A549 (cell line): ENCODE measurements at regions not wholly inside any gene's neighbourhood (a gene's known extent, or its start where the extent isn't known, plus 50 kb on each side); places are given as distances from the start of the nearest gene placed in this dataset.

Experiments
- ATAC-seq, 2 experiments: fragments of 200-7000 bp in 1 of 2; fragments of >200 bp in 1 of 2; cut with Nextera tagmentation in 1 of 2; cut with Tn5 transposase in 1 of 2; 3 replicates each; pipeline versions ENCODE4 v1.8.0 to v1.9.1; 2018 to 2020; ENCODE audit warnings: mild to moderate bottlenecking in 1 of 2, moderate library complexity in 1 of 2
- CTCF ChIA-PET: fragments of 300-600 bp; sonication (Branson Sonifier 250); formaldehyde crosslinking; extraction: SDS; loops from one replicate; lab custom pipeline; 2021; ENCODE audit warnings: antibody characterized with exemption, inconsistent platforms; lab: Yijun Ruan, JAX
- POLR2A ChIA-PET: fragments of 350-600 bp; formaldehyde crosslinking; extraction: SDS; loops from one replicate; lab custom pipeline; 2021; ENCODE audit warnings: antibody characterized with exemption, inconsistent platforms; lab: Yijun Ruan, JAX
- DNase-seq, 2 experiments: peaks; one replicate each; pipeline versions ENCODE4 v3.0.0 to v3.0.0-alpha.2; 2011 to 2016; ENCODE audit warnings: low read depth in 1 of 2, low spot score in 1 of 2
- FAIRE-seq: peaks from 2 replicates; lab custom pipeline; 2011; peaks lifted over from hg19 to GRCh38; lab: Jason Lieb, UNC
- H3K27ac ChIP-seq, 2 experiments: fragments of >200 bp; sonication (Bioruptor Twin); formaldehyde crosslinking; 3 replicates each; pipeline ENCODE4 v1.5.1; 2016 to 2017
- H3K4me1 ChIP-seq: fragments of >200 bp; sonication (Bioruptor Twin); formaldehyde crosslinking; 3 replicates; pipeline ENCODE4 v1.6.1; 2016
- H3K4me2 ChIP-seq: fragments of >200 bp; sonication (Bioruptor Twin); formaldehyde crosslinking; 3 replicates; pipeline ENCODE4 v1.6.1; 2016
- H3K4me3 ChIP-seq: fragments of >200 bp; sonication (Bioruptor Twin); formaldehyde crosslinking; 3 replicates; pipeline ENCODE4 v1.5.1; 2016
- H3K9me3 ChIP-seq: fragments of >200 bp; sonication (Bioruptor Twin); formaldehyde crosslinking; 3 replicates; pipeline ENCODE4 v1.6.1; 2016
- BHLHE40 ChIP-seq: IDR thresholded peaks from 2 replicates; pipeline ENCODE4 v1.6.1; 2012; ENCODE audit warnings: low read depth, low read length, inconsistent platforms
- CBX8 ChIP-seq: fragments of 200-600 bp; sonication (generic); IDR thresholded peaks from 2 replicates; pipeline ENCODE4 v1.6.1; 2016
- CHD2 ChIP-seq: fragments of 150-350 bp; IDR thresholded peaks from 2 replicates; pipeline ENCODE4 v1.6.1; 2014; ENCODE audit warnings: low read length; ENCODE audit not compliant: partially characterized antibody
- CHD4 ChIP-seq: fragments of 200-600 bp; sonication (generic); IDR thresholded peaks from 2 replicates; pipeline ENCODE4 v1.6.1; 2016; ENCODE audit warnings: antibody characterized with exemption, mild to moderate bottlenecking, borderline replicate concordance
- CTCF ChIP-seq: fragments of >200 bp; sonication (Bioruptor Twin); formaldehyde crosslinking; IDR thresholded peaks from 3 replicates; pipeline ENCODE4 v1.5.1; 2016
- EHMT2 ChIP-seq: fragments of 200-600 bp; sonication (generic); IDR thresholded peaks from 2 replicates; pipeline ENCODE4 v1.6.1; 2016; ENCODE audit warnings: antibody characterized with exemption, low read depth, mild to moderate bottlenecking, moderate library complexity
- ELK1 ChIP-seq: fragments of 150-350 bp; IDR thresholded peaks from 2 replicates; pipeline ENCODE4 v1.6.1; 2014; ENCODE audit warnings: low read depth, mild to moderate bottlenecking, low read length
- EP300 ChIP-seq, 2 experiments: fragments of >200 bp; sonication (Bioruptor Twin); formaldehyde crosslinking; IDR thresholded peaks; 2 replicates in 1 of 2; 3 replicates in 1 of 2; pipeline ENCODE4 v1.6.1; 2016 to 2017
- ESRRA ChIP-seq: fragments of 150-350 bp; IDR thresholded peaks from 2 replicates; pipeline ENCODE4 v1.6.1; 2014; ENCODE audit warnings: mild to moderate bottlenecking, low read length, borderline replicate concordance
- FOXS1 ChIP-seq: fragments of 250-450 bp; sonication (Bioruptor Pico); IDR thresholded peaks from 2 replicates; pipeline ENCODE4 v1.5.0; 2020; ENCODE audit warnings: mild to moderate bottlenecking, moderate library complexity
- GATA3 ChIP-seq: IDR thresholded peaks from 2 replicates; pipeline ENCODE4 v1.6.1; 2012; ENCODE audit warnings: borderline replicate concordance
- HEYL ChIP-seq: fragments of 250-450 bp; sonication (Bioruptor Pico); IDR thresholded peaks from 2 replicates; pipeline ENCODE4 v1.8.0; 2021; ENCODE audit warnings: mild to moderate bottlenecking, moderate library complexity
- HOXB13 ChIP-seq: fragments of 250-450 bp; sonication (Bioruptor Pico); IDR thresholded peaks from 2 replicates; pipeline ENCODE4 v1.5.0; 2020; ENCODE audit warnings: low read depth, mild to moderate bottlenecking, moderate library complexity
- JUNB ChIP-seq: fragments of >200 bp; sonication (Bioruptor Twin); formaldehyde crosslinking; IDR thresholded peaks from 2 replicates; pipeline ENCODE4 v1.6.1; 2016
- KDM5A ChIP-seq: fragments of 200-600 bp; sonication (generic); IDR thresholded peaks from 2 replicates; pipeline ENCODE4 v1.6.1; 2016; ENCODE audit warnings: antibody characterized with exemption, mild to moderate bottlenecking
- MYC ChIP-seq: IDR thresholded peaks from 2 replicates; pipeline ENCODE4 v1.6.1; 2012; ENCODE audit warnings: mild to moderate bottlenecking, inconsistent platforms, low read length, improper control_type of control experiment, borderline replicate concordance
- NR3C1 ChIP-seq: fragments of >200 bp; sonication (Bioruptor Twin); formaldehyde crosslinking; IDR thresholded peaks from 3 replicates; pipeline ENCODE4 v1.6.1; 2017
- PHF8 ChIP-seq: fragments of 200-600 bp; sonication (generic); IDR thresholded peaks from 2 replicates; pipeline ENCODE4 v1.6.1; 2016; ENCODE audit warnings: low read depth, mild to moderate bottlenecking, antibody characterized with exemption, moderate library complexity, borderline replicate concordance
- POLR2AphosphoS2 ChIP-seq: conservative IDR thresholded peaks from 2 replicates; pipeline ENCODE4 v1.6.1; 2012; ENCODE audit warnings: low read length, improper control_type of control experiment, inconsistent platforms
- RAD21 ChIP-seq, 2 experiments: fragments of >200 bp in 1 of 2; sonication (Bioruptor Twin) in 1 of 2; formaldehyde crosslinking in 1 of 2; IDR thresholded peaks in 1 of 2; conservative IDR thresholded peaks in 1 of 2; 2 replicates in 1 of 2; 3 replicates in 1 of 2; pipeline ENCODE4 v1.6.1; 2012 to 2018; ENCODE audit warnings: inconsistent platforms in 1 of 2
- RARB ChIP-seq: fragments of 250-450 bp; sonication (Bioruptor Pico); IDR thresholded peaks from 2 replicates; pipeline ENCODE4 v1.8.0; 2021; ENCODE audit warnings: mild to moderate bottlenecking, moderate library complexity
- RCOR1 ChIP-seq: fragments of 150-350 bp; IDR thresholded peaks from 2 replicates; pipeline ENCODE4 v1.6.1; 2014; ENCODE audit warnings: antibody characterized with exemption, low read length, low read depth
- RFX5 ChIP-seq: fragments of 450-650 bp; IDR thresholded peaks from 2 replicates; pipeline ENCODE4 v1.7.1; 2014; ENCODE audit warnings: antibody characterized with exemption, mild to moderate bottlenecking, moderate library complexity
- SMC3 ChIP-seq: fragments of >200 bp; sonication (Bioruptor Twin); formaldehyde crosslinking; IDR thresholded peaks from 3 replicates; pipeline ENCODE4 v1.6.1; 2018; ENCODE audit warnings: inconsistent platforms
- TFCP2L1 ChIP-seq: fragments of 250-450 bp; sonication (Bioruptor Pico); IDR thresholded peaks from 2 replicates; pipeline ENCODE4 v1.5.0; 2021; ENCODE audit warnings: mild to moderate bottlenecking
- ZFP36 ChIP-seq: fragments of 450-650 bp; IDR thresholded peaks from 2 replicates; pipeline ENCODE4 v1.6.1; 2014; ENCODE audit warnings: borderline replicate concordance; ENCODE audit not compliant: partially characterized antibody
- ZNF302 ChIP-seq: fragments of 250-450 bp; sonication (Bioruptor Pico); IDR thresholded peaks from 2 replicates; pipeline ENCODE4 v1.9.0; 2021; ENCODE audit warnings: inconsistent platforms, mild to moderate bottlenecking, moderate library complexity
- WGBS: methylation state at CpG from one replicate; pipeline ENCODE4 v1.1.6; 2017; ENCODE audit errors: missing lambda C conversion rate; 5-methylcytosine and 5-hydroxymethylcytosine counted together
- TF ChIP-seq, protein P1 (sequence below): IDR thresholded peaks from 2 replicates; pipeline ENCODE4 v1.6.1; 2012
- TF ChIP-seq, protein P2 (sequence below): fragments of 450-650 bp; IDR thresholded peaks from 2 replicates; pipeline ENCODE4 v1.6.1; 2014; ENCODE audit warnings: antibody characterized with exemption
- TF ChIP-seq, protein P3 (sequence below): IDR thresholded peaks from 2 replicates; pipeline ENCODE4 v1.6.1; 2012
- TF ChIP-seq, protein P4 (sequence below): fragments of 200-600 bp; sonication (generic); IDR thresholded peaks from 2 replicates; pipeline ENCODE4 v1.6.1; 2016; ENCODE audit warnings: antibody characterized with exemption, mild to moderate bottlenecking, moderate library complexity

- Histone ChIP-seq H3K4me3 (no peak overlapping the region), H3K27ac (no peak overlapping the region), H3K4me1 (no peaks in the 10 kb centered on the region), H3K9me3 (no peaks in the 10 kb centered on the region)
- POLR2A ChIA-PET = no interaction called here
- FAIRE-seq = no peak
- 14% methylated on average over 1 of the region's 1 CpG for WGBS
- CTCF ChIA-PET = interaction anchor here (1.2 kb wide), 1 partner anchor 10 kb away, joined by 3 read pairs; no protein-coding TSS in a partner anchor
- no peak for DNase-seq
- ATAC-seq = no peak
- TF ChIP-seq EHMT2 (no peak), POLR2AphosphoS2 (no peak), RFX5 (no peak), RCOR1 (no peak), JUNB (no peak), EP300 (IDR thresholded peaks at IDR 0.05) (no peak), PHF8 (no peak), ELK1 (no peak), TFCP2L1 (CRISPR knock-in tag) (no peak), CHD2 (no peak), RAD21 (conservative IDR thresholded peaks at IDR 0.05 in 1 of 2, IDR thresholded peaks at IDR 0.05 in 1 of 2) (no peak), ESRRA (no peak), HOXB13 (CRISPR knock-in tag) (no peak), FOXS1 (CRISPR knock-in tag) (no peak), CHD4 (no peak), BHLHE40 (no peak)
- TF ChIP-seq, protein P1, sequence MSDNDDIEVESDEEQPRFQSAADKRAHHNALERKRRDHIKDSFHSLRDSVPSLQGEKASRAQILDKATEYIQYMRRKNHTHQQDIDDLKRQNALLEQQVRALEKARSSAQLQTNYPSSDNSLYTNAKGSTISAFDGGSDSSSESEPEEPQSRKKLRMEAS = no peak
- TF ChIP-seq, protein P2, sequence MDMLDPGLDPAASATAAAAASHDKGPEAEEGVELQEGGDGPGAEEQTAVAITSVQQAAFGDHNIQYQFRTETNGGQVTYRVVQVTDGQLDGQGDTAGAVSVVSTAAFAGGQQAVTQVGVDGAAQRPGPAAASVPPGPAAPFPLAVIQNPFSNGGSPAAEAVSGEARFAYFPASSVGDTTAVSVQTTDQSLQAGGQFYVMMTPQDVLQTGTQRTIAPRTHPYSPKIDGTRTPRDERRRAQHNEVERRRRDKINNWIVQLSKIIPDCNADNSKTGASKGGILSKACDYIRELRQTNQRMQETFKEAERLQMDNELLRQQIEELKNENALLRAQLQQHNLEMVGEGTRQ = no peak
- TF ChIP-seq, all 56 proteins: peak for 0
- no peak overlapping the region for H3K4me2 ChIP-seq
Measured at GRCh38 chr3:14333215-14333614, 69.2 kb upstream of the SLC6A6 start.

- H3K4me3 ChIP-seq = no peak overlapping the region
- FAIRE-seq (no peak), DNase-seq (no peak), ATAC-seq (no peak)
- ChIA-PET POLR2A (no interaction called here), CTCF (interaction anchor here (1.0 to 1.2 kb wide), 3 partner anchors 10 to 135 kb away, joined by 3 to 4 read pairs (median 3); no protein-coding TSS in a partner anchor)
- 80% methylated on average over 7 of the region's 8 CpGs for WGBS
- no peak overlapping the region for H3K4me2 ChIP-seq
- no peak overlapping the region for H3K27ac ChIP-seq
- no peaks in the 10 kb centered on the region for H3K4me1 ChIP-seq
- no peaks in the 10 kb centered on the region for H3K9me3 ChIP-seq
- TF ChIP-seq SMC3 (no peak), GATA3 (no peak), HEYL (CRISPR knock-in tag) (no peak), CTCF (no peak), CBX8 (no peak), ZNF302 (no peak), ZFP36 (no peak), NR3C1 (no peak), BHLHE40 (no peak), RARB (CRISPR knock-in tag) (no peak), RCOR1 (no peak), MYC (no peak), FOXS1 (CRISPR knock-in tag) (no peak), KDM5A (no peak)
- TF ChIP-seq, protein P1 = no peak
- TF ChIP-seq, protein P3, sequence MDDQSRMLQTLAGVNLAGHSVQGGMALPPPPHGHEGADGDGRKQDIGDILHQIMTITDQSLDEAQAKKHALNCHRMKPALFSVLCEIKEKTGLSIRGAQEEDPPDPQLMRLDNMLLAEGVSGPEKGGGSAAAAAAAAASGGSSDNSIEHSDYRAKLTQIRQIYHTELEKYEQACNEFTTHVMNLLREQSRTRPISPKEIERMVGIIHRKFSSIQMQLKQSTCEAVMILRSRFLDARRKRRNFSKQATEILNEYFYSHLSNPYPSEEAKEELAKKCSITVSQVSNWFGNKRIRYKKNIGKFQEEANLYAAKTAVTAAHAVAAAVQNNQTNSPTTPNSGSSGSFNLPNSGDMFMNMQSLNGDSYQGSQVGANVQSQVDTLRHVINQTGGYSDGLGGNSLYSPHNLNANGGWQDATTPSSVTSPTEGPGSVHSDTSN = no peak
- TF ChIP-seq, protein P4, sequence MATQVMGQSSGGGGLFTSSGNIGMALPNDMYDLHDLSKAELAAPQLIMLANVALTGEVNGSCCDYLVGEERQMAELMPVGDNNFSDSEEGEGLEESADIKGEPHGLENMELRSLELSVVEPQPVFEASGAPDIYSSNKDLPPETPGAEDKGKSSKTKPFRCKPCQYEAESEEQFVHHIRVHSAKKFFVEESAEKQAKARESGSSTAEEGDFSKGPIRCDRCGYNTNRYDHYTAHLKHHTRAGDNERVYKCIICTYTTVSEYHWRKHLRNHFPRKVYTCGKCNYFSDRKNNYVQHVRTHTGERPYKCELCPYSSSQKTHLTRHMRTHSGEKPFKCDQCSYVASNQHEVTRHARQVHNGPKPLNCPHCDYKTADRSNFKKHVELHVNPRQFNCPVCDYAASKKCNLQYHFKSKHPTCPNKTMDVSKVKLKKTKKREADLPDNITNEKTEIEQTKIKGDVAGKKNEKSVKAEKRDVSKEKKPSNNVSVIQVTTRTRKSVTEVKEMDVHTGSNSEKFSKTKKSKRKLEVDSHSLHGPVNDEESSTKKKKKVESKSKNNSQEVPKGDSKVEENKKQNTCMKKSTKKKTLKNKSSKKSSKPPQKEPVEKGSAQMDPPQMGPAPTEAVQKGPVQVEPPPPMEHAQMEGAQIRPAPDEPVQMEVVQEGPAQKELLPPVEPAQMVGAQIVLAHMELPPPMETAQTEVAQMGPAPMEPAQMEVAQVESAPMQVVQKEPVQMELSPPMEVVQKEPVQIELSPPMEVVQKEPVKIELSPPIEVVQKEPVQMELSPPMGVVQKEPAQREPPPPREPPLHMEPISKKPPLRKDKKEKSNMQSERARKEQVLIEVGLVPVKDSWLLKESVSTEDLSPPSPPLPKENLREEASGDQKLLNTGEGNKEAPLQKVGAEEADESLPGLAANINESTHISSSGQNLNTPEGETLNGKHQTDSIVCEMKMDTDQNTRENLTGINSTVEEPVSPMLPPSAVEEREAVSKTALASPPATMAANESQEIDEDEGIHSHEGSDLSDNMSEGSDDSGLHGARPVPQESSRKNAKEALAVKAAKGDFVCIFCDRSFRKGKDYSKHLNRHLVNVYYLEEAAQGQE = no peak
Measured at GRCh38 chr3:14333621-14334020, 68.8 kb upstream of the SLC6A6 start.
